ENCODE measurements at regions not wholly inside any gene's neighbourhood (a gene's known extent, or its start where the extent isn't known, plus 50 kb on each side); places are given as distances from the start of the nearest gene placed in this dataset.
A peak's percentile ranks its signal among the peaks of the same experiment; 100 is the strongest.
"Not testable (repeated sequence)": the region's sequence is repeated elsewhere in the genome, so short reads cannot be mapped to it uniquely, and the experiment has no call there.

- DNase-seq, result no peak
Observed at GRCh38 chr10:85039311-85039710, 710.9 kb downstream of the CCSER2 start.

- DNase-seq, result peak; percentile 25 to 40
Observed at GRCh38 chr10:85043207-85043606, 714.8 kb downstream of the CCSER2 start.

GRCh38 chr10:85045046-85045445 lies 716.7 kb downstream of the CCSER2 start:
- DNase-seq, result no peak

- DNase-seq, result no peak
Observed at GRCh38 chr10:85047170-85047834, 718.9 kb downstream of the CCSER2 start.

- no peak for DNase-seq
Observed at GRCh38 chr10:85047979-85048378, 719.6 kb downstream of the CCSER2 start.

- no peak for DNase-seq
Observed at GRCh38 chr10:85048644-85049043, 720.3 kb downstream of the CCSER2 start.

- no peak for DNase-seq
Observed at GRCh38 chr10:85060944-85061343, 732.6 kb downstream of the CCSER2 start.

- DNase-seq, result no peak
Observed at GRCh38 chr10:85061401-85061800, 733.0 kb downstream of the CCSER2 start.

- DNase-seq, result no peak
Observed at GRCh38 chr10:85067955-85068354, 739.6 kb downstream of the CCSER2 start.

GRCh38 chr10:85080934-85081333 lies 752.5 kb downstream of the CCSER2 start:
- DNase-seq, result no peak

- DNase-seq, result no peak
Observed at GRCh38 chr10:85098835-85099521, 770.6 kb downstream of the CCSER2 start.

GRCh38 chr10:85100495-85100894 lies 772.1 kb downstream of the CCSER2 start:
- no peak for DNase-seq

- DNase-seq, result no peak
Observed at GRCh38 chr10:85105614-85106255, 777.3 kb downstream of the CCSER2 start.

GRCh38 chr10:85111271-85111670 lies 782.9 kb downstream of the CCSER2 start:
- DNase-seq, result no peak

- DNase-seq, result no peak
Observed at GRCh38 chr10:85124603-85125051, 796.2 kb downstream of the CCSER2 start.

GRCh38 chr10:85137253-85137652 lies 808.9 kb downstream of the CCSER2 start:
- DNase-seq, result no peak

GRCh38 chr10:85138046-85138445 lies 809.7 kb downstream of the CCSER2 start:
- no peak for DNase-seq

- no peak for DNase-seq
Observed at GRCh38 chr10:85139124-85139523, 810.7 kb downstream of the CCSER2 start.

- not testable (repeated sequence) for DNase-seq
Observed at GRCh38 chr10:85141520-85141919, 813.1 kb downstream of the CCSER2 start.

GRCh38 chr10:85145966-85146365 lies 817.6 kb downstream of the CCSER2 start:
- no peak for DNase-seq

- no peak for DNase-seq
Observed at GRCh38 chr10:85147346-85148250, 819.2 kb downstream of the CCSER2 start.

GRCh38 chr10:85148693-85149640 lies 820.6 kb downstream of the CCSER2 start:
- no peak for DNase-seq

Measured in NCI-H187 (cell line).